Prostate gland (tissue), 2 donors: ENCODE measurements at regions not wholly inside any gene's neighbourhood (a gene's known extent, or its start where the extent isn't known, plus 50 kb on each side); places are given as distances from the start of the nearest gene placed in this dataset.

ENCODE experiments used
- POLR2A ChIP-seq: fragments of 450-650 bp; IDR thresholded peaks from one replicate; pipeline ENCODE4 v1.6.1; 2016; ENCODE audit warnings: antibody characterized with exemption, mild to moderate bottlenecking
- POLR2AphosphoS5 ChIP-seq: sonication (generic); formaldehyde crosslinking; IDR thresholded peaks from one replicate; pipeline ENCODE4 v1.6.1; 2017; ENCODE audit warnings: antibody characterized with exemption
- TF ChIP-seq, protein P1 (sequence below), 4 experiments: fragments of 200-600 bp in 2 of 4; fragments of 450-650 bp in 2 of 4; sonication (generic) in 2 of 4; IDR thresholded peaks; 1 replicate in 3 of 4; 2 replicates in 1 of 4; pipeline ENCODE4 v1.5.1; 2016 to 2019; ENCODE audit warnings: antibody characterized with exemption in 4 of 4, mild to moderate bottlenecking in 2 of 4, moderate library complexity in 2 of 4

- TF ChIP-seq, protein P1, sequence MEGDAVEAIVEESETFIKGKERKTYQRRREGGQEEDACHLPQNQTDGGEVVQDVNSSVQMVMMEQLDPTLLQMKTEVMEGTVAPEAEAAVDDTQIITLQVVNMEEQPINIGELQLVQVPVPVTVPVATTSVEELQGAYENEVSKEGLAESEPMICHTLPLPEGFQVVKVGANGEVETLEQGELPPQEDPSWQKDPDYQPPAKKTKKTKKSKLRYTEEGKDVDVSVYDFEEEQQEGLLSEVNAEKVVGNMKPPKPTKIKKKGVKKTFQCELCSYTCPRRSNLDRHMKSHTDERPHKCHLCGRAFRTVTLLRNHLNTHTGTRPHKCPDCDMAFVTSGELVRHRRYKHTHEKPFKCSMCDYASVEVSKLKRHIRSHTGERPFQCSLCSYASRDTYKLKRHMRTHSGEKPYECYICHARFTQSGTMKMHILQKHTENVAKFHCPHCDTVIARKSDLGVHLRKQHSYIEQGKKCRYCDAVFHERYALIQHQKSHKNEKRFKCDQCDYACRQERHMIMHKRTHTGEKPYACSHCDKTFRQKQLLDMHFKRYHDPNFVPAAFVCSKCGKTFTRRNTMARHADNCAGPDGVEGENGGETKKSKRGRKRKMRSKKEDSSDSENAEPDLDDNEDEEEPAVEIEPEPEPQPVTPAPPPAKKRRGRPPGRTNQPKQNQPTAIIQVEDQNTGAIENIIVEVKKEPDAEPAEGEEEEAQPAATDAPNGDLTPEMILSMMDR (IDR thresholded peaks at IDR 0.05): no peak
- TF ChIP-seq POLR2A (no peak), POLR2AphosphoS5 (no peak)
Observed at GRCh38 chr4:42309361-42310260, 87.7 kb upstream of the SHISA3 start.
